ENCODE measurements at regions not wholly inside any gene's neighbourhood (a gene's known extent, or its start where the extent isn't known, plus 50 kb on each side); places are given as distances from the start of the nearest gene placed in this dataset.

DNA sequence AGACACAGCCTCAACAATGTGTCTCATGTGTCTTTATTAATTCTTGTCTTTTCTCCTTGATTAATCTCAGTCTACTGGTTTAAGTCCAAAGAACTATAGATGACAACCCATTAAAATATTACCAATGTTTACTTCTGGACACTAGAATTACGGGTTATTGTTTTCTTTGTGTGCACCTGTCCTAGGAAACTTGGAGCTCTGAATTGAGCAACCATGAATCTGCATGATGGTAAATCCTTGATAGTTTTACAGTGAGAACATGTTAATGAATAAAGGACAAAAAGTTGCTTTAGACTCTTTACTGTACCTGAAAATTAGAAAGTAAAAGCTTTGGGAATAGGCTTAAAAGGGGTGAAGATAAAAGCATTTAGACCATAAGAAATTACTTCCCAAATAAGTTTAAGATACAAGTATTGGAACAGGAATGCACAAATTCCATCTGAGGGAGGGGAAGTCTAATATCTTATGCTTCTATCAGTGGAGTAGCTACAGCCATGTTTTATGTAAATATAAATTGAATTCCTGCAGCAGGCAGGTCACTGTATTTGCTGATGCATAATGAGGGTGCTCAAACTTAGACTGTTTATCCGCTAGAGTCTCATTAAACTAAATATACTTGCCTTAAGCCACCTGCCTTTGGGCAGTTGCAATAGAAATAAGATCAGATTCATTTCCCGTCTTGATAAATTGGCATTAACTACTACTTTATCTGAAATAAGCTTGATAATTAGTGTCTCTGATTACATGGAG lies 603.7 kb upstream of the GCFC2 start:
- DNase-seq: peak; percentile 10

DNA sequence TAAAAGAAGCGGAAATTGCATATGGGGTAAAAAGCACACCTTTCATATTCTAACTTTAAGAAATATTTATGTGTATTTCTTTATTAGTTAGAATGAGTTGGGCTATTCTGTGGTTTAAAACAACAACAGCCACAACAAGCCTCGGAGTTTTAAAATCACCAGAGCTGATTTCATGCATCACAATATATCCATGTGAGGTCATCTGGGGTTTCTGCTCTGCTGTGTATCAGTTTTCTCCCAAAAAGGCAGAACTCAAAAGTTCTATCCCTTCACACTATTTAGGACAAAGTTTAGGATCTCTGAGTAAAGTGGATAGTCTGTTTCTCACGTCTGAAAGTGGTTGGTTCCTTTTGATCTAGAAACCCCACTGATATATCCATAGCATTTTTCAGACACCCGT lies 601.5 kb upstream of the GCFC2 start:
- DNase-seq: no peak

DNA sequence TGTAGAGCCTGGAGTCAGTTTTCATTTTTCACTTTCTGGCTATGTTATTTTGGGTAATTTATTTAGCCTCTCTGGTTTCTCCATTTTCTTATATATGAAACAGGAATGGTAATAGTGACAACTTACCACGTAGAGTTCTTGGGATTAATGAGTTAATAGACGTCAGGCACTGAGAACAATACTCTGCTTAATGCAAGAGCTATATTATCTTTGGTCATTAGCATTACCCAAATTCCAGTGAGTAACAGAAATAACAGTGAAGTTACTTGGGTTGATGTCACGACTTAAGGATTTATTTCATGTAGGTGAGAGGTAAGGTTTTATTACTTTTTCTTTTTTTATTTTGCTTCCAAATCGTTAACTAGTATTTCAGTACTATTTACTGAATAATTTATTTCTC lies 601.0 kb upstream of the GCFC2 start:
- no peak for DNase-seq

DNA sequence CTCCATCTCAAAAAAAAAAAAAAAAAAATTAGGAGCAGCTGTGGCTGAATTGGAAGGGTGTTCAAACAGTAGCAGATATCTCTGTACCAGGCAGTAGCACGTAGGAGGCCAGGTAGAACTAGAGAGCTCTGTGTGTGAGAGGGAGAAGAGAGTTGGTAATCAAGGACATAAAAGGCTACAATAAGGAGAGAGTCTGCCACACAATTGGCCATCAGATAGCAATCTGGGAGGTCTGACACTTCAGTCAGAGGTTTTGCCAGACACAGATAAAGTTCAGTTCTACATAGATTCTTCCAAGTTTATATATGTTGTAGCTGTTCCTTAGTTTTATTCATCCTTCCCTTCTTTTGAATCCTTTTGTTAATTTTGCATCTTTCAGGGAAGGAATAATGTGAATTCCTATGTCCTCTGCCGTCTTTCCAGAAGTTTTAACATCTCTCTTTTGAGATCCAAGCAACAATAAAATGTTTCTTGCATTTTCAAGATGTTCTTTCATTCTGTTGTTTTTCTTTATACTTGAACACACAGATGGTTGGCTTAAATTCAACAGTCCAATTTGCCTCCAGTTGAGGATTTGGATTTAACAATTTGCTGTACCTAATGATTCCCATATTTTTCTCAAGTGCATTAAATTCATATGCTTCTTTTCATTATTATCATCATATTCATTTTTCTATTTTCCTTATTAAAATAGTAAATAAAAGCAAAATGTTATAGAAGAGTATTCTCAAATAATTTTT lies 600.3 kb upstream of the GCFC2 start:
- DNase-seq: no peak

DNA sequence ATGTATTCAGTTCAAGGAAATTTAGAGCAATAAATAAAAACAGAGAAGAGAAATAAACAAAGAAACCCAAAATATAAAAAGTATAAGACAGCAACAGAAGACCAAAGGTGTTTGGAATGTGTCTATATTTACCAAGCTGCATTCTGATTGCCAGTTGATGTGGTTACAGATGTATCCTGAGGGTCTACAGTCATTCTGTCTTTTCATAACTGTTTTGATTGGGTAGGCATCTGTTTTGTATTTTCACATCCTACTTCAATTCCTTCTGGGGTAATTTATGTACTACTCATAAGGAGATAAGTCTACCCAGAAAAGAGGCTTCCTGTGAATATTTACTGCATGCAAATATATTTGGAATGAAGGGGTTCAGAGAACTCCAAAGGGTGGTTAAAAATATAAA lies 596.8 kb upstream of the GCFC2 start:
- no peak for DNase-seq

DNA sequence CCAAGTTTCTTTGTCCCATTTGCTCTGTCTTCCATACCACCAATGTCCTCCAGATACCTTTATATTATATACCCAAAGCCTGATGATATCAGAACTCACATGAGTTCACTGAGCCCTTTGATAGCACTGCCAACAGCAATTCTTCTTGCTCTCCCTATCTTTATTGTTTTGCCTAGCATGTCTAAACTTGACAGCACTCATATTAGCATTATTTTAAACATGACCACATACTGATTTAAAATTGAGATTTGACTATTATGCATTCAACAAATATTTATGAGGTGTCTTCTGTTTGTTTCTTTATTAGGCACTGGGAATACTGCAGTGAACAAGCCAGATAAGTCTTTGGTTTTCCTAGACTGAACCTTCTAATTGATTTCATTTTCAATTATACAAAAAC lies 587.3 kb upstream of the GCFC2 start:
- DNase-seq: no peak

DNA sequence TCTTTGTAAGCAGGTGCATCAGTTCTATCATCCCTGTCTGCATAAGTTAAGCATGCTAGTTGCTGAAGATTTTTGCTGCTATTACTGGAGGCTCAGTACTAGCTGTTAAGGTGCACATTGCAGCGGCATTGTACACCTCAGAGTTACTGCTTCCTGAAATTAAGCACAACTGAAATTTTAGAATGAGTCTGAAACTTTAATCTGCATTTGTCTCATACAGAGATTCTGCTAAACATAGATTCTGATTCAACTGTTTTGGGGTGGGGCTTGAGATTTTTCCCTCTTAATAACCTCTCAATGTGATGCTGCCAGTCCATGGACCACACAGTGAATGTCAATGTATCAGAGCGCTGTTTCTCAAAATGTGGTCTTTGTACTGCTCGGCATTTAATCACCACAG lies 585.7 kb upstream of the GCFC2 start:
- no peak for DNase-seq

DNA sequence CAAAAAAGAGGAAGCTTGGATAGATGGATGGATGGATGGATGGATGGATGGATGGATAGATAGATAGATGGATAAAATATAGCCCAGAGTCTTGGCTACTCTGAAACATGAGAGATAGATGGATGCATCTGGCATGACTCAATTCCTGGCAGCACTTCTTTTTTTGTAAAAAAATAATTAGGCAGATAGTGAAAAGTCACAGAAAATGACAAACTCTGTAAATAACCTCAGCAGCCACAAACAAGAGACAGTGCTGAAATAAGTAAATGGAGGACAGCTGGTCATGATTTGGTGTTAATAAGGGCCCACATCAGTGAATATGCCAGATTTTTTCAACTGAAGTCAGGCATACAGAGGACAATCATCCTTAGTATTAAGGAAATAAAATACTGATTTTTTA lies 585.0 kb upstream of the GCFC2 start:
- no peak for DNase-seq

DNA sequence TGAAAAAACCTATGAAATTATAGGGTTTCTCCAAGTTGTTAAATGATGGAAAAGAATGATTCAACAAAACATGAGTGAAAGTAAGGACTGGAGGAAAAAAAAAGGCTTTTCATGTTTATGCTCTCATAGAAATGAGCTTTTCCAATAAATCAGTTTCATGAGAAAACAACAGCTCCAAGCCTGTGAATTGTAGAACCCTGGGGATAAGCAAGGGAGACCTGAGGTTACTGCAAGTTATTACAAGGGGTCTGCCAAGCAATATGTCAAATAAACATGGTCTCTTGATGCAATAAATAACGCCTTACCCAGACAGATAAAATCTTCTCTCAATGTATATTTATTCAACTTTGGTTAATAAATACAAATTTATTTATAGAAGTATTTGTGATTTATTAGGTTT lies 577.9 kb upstream of the GCFC2 start:
- DNase-seq: no peak

DNA sequence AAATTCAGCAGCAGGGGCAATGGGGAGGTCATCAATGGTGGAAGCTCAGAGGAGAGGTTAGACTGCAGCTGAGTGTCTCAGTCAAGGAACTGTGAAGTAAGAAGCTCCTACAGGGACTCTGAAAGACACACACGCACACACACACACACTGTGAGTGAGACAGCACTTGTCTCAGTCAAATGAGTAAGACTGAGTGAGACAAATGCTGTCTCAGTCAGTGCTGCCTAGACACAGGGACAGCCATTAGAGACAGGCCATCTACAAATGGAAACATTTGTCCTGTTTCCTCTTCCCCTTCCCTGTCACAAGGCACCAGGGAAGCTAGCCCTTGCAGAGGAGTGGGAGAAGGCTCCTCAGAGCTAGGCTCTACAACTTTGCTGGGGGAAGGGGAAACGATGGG lies 577.4 kb upstream of the GCFC2 start:
- DNase-seq: no peak

DNA sequence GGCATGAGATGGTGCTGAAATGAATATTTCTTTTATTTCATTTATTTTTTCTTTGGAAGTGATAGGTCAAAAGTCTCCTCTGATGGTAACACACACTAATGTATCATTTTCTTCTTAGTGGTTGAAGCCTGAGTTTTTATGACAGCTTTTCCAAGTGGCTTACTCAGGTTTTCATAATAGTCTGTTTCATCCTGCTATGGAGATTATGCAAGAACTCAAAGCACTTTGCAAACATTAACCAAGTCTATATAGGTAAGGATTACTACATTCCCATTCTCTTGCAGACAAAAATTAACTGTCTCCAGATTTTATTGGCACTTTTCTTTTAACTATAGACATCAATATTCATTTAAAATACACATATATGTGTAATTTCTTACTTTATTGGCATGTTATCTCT lies 572.6 kb upstream of the GCFC2 start:
- no peak for DNase-seq

DNA sequence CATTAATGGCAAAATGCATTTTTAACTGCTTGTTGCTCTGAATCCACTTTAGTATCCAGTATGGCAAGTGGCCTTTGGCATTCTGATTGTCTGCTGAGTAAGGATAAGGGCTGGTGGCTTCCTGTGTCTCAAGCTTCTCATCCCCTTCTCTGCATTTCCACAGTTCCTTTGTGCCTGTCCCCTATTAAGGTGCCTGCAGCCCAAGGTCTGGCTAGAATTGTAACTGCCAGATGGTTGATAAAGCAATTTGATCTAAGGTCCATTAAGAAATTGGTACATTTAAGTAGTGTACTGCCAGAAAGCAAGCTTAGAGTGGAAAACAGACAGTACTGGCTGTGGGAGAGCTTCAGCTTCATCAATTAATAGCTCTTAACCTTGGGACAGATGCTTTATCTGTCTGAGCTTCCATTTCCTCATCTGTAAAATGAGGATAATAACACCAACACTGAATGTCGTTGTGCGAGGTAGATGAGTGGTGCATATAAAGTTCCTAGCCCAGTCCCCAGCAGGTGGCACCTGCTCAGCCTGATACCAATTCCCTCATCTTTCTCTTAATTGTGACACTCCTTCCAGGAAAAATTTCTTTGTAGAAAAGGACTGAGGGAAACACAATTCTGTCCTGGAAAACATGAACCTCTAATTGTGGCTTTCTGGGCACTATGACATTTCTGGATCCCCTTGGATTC lies 570.6 kb upstream of the GCFC2 start:
- DNase-seq: no peak

DNA sequence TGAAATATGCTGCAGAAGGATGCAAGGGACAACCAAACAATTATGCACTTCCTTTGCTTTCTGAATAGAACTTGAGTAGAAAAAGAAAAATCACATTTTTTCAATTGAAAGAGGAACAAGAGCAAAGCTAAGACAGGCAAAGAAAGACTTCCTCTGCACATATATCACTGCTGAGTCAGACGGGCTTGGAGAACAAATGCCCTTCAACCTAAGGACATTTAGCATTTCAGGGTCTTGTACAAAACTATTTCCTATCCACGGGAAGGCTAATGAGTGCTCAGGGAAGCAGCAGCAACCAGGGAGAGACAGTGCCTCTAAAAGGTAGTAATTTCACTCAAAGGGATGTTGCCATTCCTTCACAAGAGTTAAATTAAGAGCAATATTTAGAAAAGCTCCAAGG lies 570.0 kb upstream of the GCFC2 start:
- no peak for DNase-seq

DNA sequence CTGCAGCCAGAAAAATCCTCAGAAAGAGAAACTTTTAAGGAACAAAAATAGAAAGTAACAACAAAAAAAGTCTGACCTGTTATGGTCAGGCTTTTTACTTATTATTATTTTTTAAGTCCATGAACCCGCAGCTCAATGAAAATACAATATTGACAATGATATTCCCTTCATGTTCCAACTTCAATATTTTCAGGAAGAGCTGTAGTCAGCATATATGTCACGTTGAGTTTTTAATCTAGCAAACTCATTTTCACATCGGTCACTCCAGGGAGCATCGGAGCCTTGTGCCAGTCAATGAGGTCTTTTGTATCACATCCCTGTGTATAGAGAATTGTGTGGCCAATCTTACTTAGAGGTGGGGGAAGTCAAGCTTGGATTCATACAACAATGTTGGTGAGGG lies 568.4 kb upstream of the GCFC2 start:
- DNase-seq: no peak

DNA sequence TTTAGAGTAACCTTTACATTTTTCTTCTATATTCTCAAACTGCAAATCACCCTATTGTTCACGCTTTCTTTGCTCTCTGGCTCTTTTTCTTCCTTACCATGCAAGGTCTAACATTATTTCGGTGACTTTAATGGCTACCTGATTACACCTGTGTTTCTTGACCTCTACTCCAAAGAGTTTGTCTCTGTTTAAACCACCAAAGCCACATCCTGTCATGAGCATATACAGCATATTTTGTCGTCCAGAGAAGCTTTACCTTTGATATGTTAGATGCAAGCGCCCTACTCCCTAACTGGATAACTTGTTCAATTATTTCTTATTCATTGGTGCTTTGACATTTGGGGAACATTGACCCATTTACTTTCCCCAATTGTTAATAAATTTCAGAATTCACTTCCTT lies 565.1 kb upstream of the GCFC2 start:
- DNase-seq: no peak

DNA sequence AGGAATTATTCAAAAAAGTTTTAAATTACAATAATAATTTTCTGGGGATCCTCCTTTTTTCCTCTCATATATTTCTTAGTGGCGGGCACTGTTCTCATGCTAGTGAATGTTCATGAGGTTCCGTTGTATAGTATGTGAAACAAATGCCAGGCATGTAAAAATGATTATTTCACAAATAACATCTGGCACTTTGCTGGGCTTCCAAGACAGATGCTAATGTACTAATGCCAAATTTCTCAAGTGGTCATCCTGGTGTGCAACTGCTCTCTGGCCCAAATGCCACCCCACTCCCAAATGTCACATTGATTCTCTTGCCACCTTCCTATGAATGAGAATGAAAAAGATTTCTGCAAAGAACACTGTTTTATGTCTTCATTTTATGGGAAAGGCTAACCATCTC lies 564.0 kb upstream of the GCFC2 start:
- DNase-seq: no peak

DNA sequence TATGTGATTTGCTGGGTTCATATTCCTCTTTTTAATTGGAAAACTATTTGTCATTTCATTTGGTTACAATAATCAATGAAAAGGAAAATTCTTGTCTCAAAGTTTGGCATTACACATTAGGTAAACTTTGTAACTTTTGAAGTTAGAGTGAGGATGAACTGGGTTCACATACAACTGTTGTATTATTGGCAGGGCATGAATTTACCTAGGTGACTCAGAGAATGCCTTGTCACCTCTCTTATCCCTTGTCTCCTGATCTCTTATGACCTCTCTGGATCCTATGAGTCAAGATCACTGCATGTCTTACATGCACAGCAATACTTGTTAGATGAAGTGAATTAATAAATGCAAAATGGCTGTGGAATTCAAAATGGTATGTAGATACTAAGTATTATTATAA lies 563.4 kb upstream of the GCFC2 start:
- no peak for DNase-seq

DNA sequence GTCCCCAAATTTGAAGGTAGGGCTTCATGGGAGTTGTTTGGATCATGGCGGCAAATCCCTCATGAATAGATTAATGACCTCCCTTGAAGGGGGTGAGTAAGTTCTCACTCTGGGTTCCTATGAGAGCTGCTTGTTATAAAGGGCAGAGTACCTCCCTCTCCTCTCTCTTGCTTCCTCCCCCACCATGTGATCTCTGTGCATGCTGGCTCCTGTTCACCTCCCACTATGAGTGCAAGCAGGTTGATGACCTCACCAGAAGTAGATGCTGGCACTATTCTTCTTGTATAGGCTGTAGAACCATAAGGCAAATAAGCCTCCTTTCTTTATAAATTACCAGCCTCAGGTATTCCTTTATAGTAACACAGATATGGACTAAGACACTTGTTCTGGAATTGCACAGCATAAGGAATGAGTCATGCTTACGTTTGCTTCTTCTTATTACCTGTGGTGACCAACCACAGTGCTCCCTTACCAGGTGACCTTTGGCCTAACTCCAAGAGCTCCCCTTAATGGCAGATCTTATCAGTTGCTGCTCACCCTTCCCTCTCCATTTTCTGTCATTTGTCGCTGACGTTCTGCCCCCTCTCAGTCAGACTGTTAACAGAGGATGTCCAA lies 559.5 kb upstream of the GCFC2 start:
- no peak for DNase-seq

DNA sequence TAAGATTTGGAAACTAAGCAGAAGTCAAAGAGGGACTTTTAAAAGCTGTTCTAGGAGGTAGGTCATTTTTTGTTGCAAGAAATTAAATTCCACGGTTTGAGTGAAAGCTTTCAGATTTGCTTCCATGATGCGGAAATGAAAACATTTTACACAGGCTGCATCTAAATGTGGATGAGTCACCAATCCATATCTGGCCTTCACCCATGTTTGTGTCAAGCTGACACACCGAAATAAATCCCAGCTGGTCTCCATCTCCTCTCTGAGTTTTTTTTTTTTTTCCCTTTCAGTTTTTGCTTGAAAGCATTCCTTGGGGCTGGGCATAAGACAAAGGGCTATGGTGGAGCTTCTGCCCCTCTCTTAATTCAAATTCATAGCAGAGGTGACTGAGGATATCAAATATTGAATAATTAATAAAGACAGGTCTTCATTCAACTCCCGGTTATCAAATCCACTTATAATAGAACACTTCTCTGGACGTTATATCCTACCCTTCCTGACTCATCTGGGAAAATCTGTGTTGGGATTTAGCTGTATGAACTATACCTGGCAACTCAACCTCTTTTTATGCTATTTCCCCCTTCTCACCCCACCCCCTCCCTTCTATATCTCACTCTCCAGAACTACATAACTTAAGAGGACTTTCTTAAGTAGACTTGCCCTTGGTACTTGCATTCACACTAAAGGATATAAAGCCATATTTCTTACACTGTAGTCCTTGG lies 558.3 kb upstream of the GCFC2 start:
- DNase-seq: no peak

DNA sequence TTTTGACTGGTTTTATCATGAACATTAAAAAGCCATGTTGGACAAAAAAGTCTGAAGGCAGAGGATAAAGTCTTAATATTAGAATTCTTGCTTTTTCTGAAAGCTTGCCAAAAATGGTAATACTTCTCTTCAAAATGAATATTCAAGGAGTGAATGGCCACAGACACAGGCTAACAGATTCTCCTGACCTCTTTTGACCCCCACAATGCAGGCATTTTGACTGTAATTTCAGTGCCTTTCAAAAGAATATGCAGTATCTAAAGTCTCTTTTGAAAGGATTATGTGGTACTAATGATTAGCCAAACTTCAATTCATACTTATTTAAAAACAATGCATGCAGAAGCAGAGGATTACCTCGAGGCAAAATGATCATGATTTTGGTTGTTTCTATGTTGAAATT lies 557.8 kb upstream of the GCFC2 start:
- no peak for DNase-seq

DNA sequence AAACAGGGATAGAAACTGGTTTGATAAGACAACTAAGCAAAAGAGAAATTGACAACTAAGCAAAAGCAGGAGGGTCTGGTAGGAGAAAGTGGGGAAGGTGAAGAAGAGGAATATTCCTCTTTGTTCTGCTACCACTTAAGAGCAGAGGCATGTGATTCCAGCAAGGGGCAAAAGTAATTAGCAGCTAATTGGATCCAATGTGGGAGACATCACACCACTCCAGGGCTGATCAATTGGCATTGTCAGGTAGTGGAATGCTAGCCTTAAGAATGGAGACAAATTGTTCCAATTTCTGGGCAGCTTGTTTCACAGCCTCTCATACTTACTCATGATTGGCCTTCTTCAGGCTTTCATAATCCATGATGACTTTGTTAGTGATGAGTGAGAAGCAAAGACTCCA lies 547.1 kb upstream of the GCFC2 start:
- no peak for DNase-seq

DNA sequence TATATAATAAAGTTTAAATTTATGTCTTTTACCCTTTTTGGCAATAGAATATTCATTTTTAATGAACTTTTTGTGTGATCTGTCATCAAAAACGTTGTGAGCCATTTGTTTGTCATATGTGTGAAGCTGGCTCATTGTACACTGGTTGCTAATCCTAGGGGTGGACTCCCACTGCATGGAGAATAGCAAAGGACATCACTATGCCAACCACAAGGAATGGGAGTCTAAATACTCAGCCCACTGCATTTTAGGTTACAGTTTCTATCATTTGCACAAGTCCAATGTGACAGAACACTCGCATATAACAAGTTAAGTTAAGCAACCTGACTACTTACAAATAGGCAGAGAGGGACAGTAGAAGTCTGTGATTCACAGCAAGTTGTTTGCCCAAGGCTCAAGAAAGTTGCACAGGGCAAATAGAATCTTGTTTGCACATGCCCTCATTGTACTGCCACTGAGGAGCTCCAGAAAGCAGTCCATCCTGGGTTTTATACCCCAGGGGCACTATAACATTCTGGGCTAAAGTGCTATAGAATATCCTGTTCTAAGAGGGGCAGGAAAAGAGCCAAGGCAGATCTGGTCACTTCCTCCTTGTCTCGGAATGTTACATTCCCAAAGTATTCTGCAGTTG lies 545.9 kb upstream of the GCFC2 start:
- no peak for DNase-seq

DNA sequence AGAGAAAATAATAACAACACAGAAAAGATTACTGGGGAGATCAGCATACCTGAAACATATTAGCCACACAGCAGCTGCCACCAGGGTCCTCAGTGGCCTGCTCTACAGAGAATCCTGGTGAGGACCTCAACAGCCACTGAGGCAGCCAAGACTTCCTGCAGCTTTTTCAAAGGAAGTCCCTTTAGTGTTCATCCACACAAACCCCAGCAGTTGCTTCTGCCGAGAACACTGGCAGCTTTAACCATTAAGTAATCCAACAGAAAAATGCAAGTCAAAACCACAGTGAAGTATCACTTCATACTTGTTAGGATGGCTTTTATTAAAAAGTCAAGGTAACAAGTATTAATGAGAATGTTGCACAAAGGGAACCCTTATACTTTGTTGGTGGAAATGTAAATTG lies 542.0 kb upstream of the GCFC2 start:
- no peak for DNase-seq

Data from NCI-H1105 (cell line).